Activated naive CD8-positive, alpha-beta T cell treated with anti-CD3 and anti-CD28 coated beads, Interleukin-2, amount 10 ng/mL, durations not matched to agents 7 days and 5 days (primary cell): ENCODE measurements at regions not wholly inside any gene's neighbourhood (a gene's known extent, or its start where the extent isn't known, plus 50 kb on each side); places are given as distances from the start of the nearest gene placed in this dataset.
"Not testable (repeated sequence)": the region's sequence is repeated elsewhere in the genome, so short reads cannot be mapped to it uniquely, and the experiment has no call there.

Source experiments
- ATAC-seq: fragments of 150-1000 bp; cut with Tn5 transposase; one replicate; pipeline ENCODE4 v1.10.0; 2021; ENCODE audit warnings: low read depth, moderate library complexity
- POLR2A ChIA-PET: fragments of 350-600 bp; sonication (Branson Sonifier 250); formaldehyde crosslinking; loops from one replicate; lab custom pipeline; 2021; ENCODE audit warnings: antibody characterized with exemption; lab: Charles Lee
- DNase-seq: peaks from one replicate; pipeline ENCODE4 v3.0.0; 2021
- H3K27ac Mint-ChIP-seq: one replicate; pipeline ENCODE4 v1.8.0; 2022; ENCODE audit warnings: mild to moderate bottlenecking, mixed read lengths
- H3K27me3 Mint-ChIP-seq: one replicate; pipeline ENCODE4 v1.8.0; 2022; ENCODE audit warnings: mild to moderate bottlenecking, moderate library complexity, mixed read lengths
- H3K36me3 Mint-ChIP-seq: one replicate; pipeline ENCODE4 v1.8.0; 2021; ENCODE audit warnings: mild to moderate bottlenecking, mixed read lengths
- H3K4me1 Mint-ChIP-seq: one replicate; pipeline ENCODE4 v1.8.0; 2021; ENCODE audit warnings: mixed read lengths
- H3K4me3 Mint-ChIP-seq: one replicate; pipeline ENCODE4 v1.8.0; 2022; ENCODE audit warnings: mild to moderate bottlenecking, moderate library complexity, mixed read lengths
- H3K9me3 Mint-ChIP-seq: one replicate; pipeline ENCODE4 v1.8.0; 2021; ENCODE audit warnings: mixed read lengths

- H3K4me1 Mint-ChIP-seq, result peaks cover 10% of the 10 kb centered on the region
- peaks cover 3% of the 10 kb centered on the region for H3K36me3 Mint-ChIP-seq
- H3K27ac Mint-ChIP-seq, result no peak overlapping the region
- H3K27me3 Mint-ChIP-seq, result peaks cover 21% of the 10 kb centered on the region
- DNase-seq (no peak), ATAC-seq (no peak)
- H3K9me3 Mint-ChIP-seq, result peaks cover 10% of the 10 kb centered on the region
- H3K4me3 Mint-ChIP-seq, result no peak overlapping the region
- POLR2A ChIA-PET, result no interaction called here
Observed at GRCh38 chr2:207419331-207419730, 110.4 kb upstream of the CREB1 start.

GRCh38 chr2:207421671-207422070, 108.1 kb upstream of the CREB1 start:
- H3K4me1 Mint-ChIP-seq, result peaks cover 10% of the 10 kb centered on the region
- peaks cover 5% of the 10 kb centered on the region for H3K36me3 Mint-ChIP-seq
- no peak for ATAC-seq
- no peak overlapping the region for H3K4me3 Mint-ChIP-seq
- DNase-seq, result no peak
- peaks cover 19% of the 10 kb centered on the region for H3K27me3 Mint-ChIP-seq
- H3K9me3 Mint-ChIP-seq, result peaks cover 12% of the 10 kb centered on the region
- POLR2A ChIA-PET, result no interaction called here
- no peak overlapping the region for H3K27ac Mint-ChIP-seq

GRCh38 chr2:207422380-207422779, 107.4 kb upstream of the CREB1 start:
- Mint-ChIP-seq H3K4me1 (peaks cover 10% of the 10 kb centered on the region), H3K27ac (no peak overlapping the region), H3K9me3 (peaks cover 12% of the 10 kb centered on the region), H3K36me3 (peaks cover 5% of the 10 kb centered on the region), H3K27me3 (peaks cover 21% of the 10 kb centered on the region), H3K4me3 (no peak overlapping the region)
- POLR2A ChIA-PET, result no interaction called here
- no peak for ATAC-seq
- DNase-seq, result no peak

- Mint-ChIP-seq H3K36me3 (peaks cover 5% of the 10 kb centered on the region), H3K4me1 (peaks cover 10% of the 10 kb centered on the region), H3K27me3 (peaks cover 19% of the 10 kb centered on the region), H3K4me3 (no peak overlapping the region), H3K27ac (no peak overlapping the region), H3K9me3 (peaks cover 12% of the 10 kb centered on the region)
- peak; percentile 92 for ATAC-seq
- POLR2A ChIA-PET, result interaction anchor here (0.9 to 1.2 kb wide), 2 partner anchors 9 to 258 kb away, joined by 3 read pairs; partner anchors contain the start of gene KLF7
- DNase-seq, result peak; percentile 57
Observed at GRCh38 chr2:207423886-207424285, 105.9 kb upstream of the CREB1 start.

- peaks cover 10% of the 10 kb centered on the region for H3K4me1 Mint-ChIP-seq
- peaks cover 23% of the 10 kb centered on the region for H3K27me3 Mint-ChIP-seq
- POLR2A ChIA-PET, result no interaction called here
- ATAC-seq, result no peak
- no peak for DNase-seq
- H3K9me3 Mint-ChIP-seq, result peaks cover 8% of the 10 kb centered on the region
- no peak overlapping the region for H3K27ac Mint-ChIP-seq
- H3K4me3 Mint-ChIP-seq, result no peak overlapping the region
- peaks cover 5% of the 10 kb centered on the region for H3K36me3 Mint-ChIP-seq
Observed at GRCh38 chr2:207427986-207428385, 101.8 kb upstream of the CREB1 start.

GRCh38 chr2:207428573-207428972, 101.2 kb upstream of the CREB1 start:
- H3K9me3 Mint-ChIP-seq, result peaks cover 4% of the 10 kb centered on the region
- POLR2A ChIA-PET, result no interaction called here

GRCh38 chr2:207432453-207432852, 97.3 kb upstream of the CREB1 start:
- POLR2A ChIA-PET, result interaction anchor here (1.2 kb wide), 1 partner anchor 9 kb away, joined by 3 read pairs; no protein-coding TSS in a partner anchor
- Mint-ChIP-seq H3K27me3 (peaks cover 12% of the 10 kb centered on the region), H3K4me3 (no peak overlapping the region), H3K9me3 (peaks cover 5% of the 10 kb centered on the region), H3K4me1 (no peaks in the 10 kb centered on the region), H3K27ac (no peak overlapping the region), H3K36me3 (no peaks in the 10 kb centered on the region)
- no peak for DNase-seq
- no peak for ATAC-seq

More at GRCh38 chr2:207428573-207428972, 101.2 kb upstream of the CREB1 start:
- no peak overlapping the region for H3K4me3 Mint-ChIP-seq
- no peak for DNase-seq
- H3K27me3 Mint-ChIP-seq, result peaks cover 23% of the 10 kb centered on the region
- peaks cover 2% of the 10 kb centered on the region for H3K36me3 Mint-ChIP-seq
- no peak overlapping the region for H3K27ac Mint-ChIP-seq
- peaks cover 7% of the 10 kb centered on the region for H3K4me1 Mint-ChIP-seq
- ATAC-seq, result no peak

- Mint-ChIP-seq H3K27me3 (peaks cover 15% of the 10 kb centered on the region), H3K4me1 (no peaks in the 10 kb centered on the region), H3K27ac (no peak overlapping the region), H3K36me3 (no peaks in the 10 kb centered on the region), H3K9me3 (peaks cover 5% of the 10 kb centered on the region), H3K4me3 (no peak overlapping the region)
- ATAC-seq (no peak), DNase-seq (no peak)
- POLR2A ChIA-PET, result no interaction called here
Observed at GRCh38 chr2:207434306-207434705, 95.5 kb upstream of the CREB1 start.

- Mint-ChIP-seq H3K27ac (no peak overlapping the region), H3K9me3 (peaks cover 7% of the 10 kb centered on the region), H3K27me3 (peaks cover 19% of the 10 kb centered on the region), H3K4me1 (no peaks in the 10 kb centered on the region), H3K4me3 (no peak overlapping the region), H3K36me3 (no peaks in the 10 kb centered on the region)
- POLR2A ChIA-PET, result no interaction called here
- no peak for DNase-seq
- no peak for ATAC-seq
Observed at GRCh38 chr2:207434899-207435465, 94.8 kb upstream of the CREB1 start.

- ATAC-seq, result no peak
- no peak overlapping the region for H3K27ac Mint-ChIP-seq
- peaks cover 11% of the 10 kb centered on the region for H3K27me3 Mint-ChIP-seq
- POLR2A ChIA-PET, result no interaction called here
- no peak for DNase-seq
- no peaks in the 10 kb centered on the region for H3K36me3 Mint-ChIP-seq
- H3K4me1 Mint-ChIP-seq, result no peaks in the 10 kb centered on the region
- H3K4me3 Mint-ChIP-seq, result no peak overlapping the region
- peaks cover 7% of the 10 kb centered on the region for H3K9me3 Mint-ChIP-seq
Observed at GRCh38 chr2:207437136-207437523, 92.6 kb upstream of the CREB1 start.

- Mint-ChIP-seq H3K36me3 (no peaks in the 10 kb centered on the region), H3K4me1 (no peaks in the 10 kb centered on the region), H3K9me3 (peaks cover 7% of the 10 kb centered on the region), H3K4me3 (no peak overlapping the region), H3K27ac (no peak overlapping the region), H3K27me3 (peaks cover 11% of the 10 kb centered on the region)
- ATAC-seq, result no peak
- no peak for DNase-seq
- POLR2A ChIA-PET, result no interaction called here
Observed at GRCh38 chr2:207437524-207438143, 92.1 kb upstream of the CREB1 start.

GRCh38 chr2:207438414-207439126, 91.2 kb upstream of the CREB1 start:
- H3K36me3 Mint-ChIP-seq, result no peaks in the 10 kb centered on the region
- H3K27ac Mint-ChIP-seq, result no peak overlapping the region
- POLR2A ChIA-PET, result no interaction called here
- H3K9me3 Mint-ChIP-seq, result peaks cover 7% of the 10 kb centered on the region
- H3K4me1 Mint-ChIP-seq, result no peaks in the 10 kb centered on the region
- H3K27me3 Mint-ChIP-seq, result peaks cover 11% of the 10 kb centered on the region
- H3K4me3 Mint-ChIP-seq, result no peak overlapping the region
- no peak for ATAC-seq
- DNase-seq, result no peak

GRCh38 chr2:207439881-207440280, 89.9 kb upstream of the CREB1 start:
- ATAC-seq, H3K9me3 Mint-ChIP-seq, H3K4me3 Mint-ChIP-seq, H3K27me3 Mint-ChIP-seq, DNase-seq, POLR2A ChIA-PET, H3K27ac Mint-ChIP-seq, H3K36me3 Mint-ChIP-seq, H3K4me1 Mint-ChIP-seq: not testable (repeated sequence)

- ATAC-seq (no peak), DNase-seq (no peak)
- peaks cover under 1% of the 10 kb centered on the region for H3K9me3 Mint-ChIP-seq
- H3K36me3 Mint-ChIP-seq, result no peaks in the 10 kb centered on the region
- POLR2A ChIA-PET, result no interaction called here
- H3K27ac Mint-ChIP-seq, result no peak overlapping the region
- H3K27me3 Mint-ChIP-seq, result peaks cover 5% of the 10 kb centered on the region
- H3K4me1 Mint-ChIP-seq, result no peaks in the 10 kb centered on the region
- H3K4me3 Mint-ChIP-seq, result no peak overlapping the region
Observed at GRCh38 chr2:207444756-207445155, 85.0 kb upstream of the CREB1 start.
